CD4-positive, alpha-beta T cell (primary cell): ENCODE measurements at regions not wholly inside any gene's neighbourhood (a gene's known extent, or its start where the extent isn't known, plus 50 kb on each side); places are given as distances from the start of the nearest gene placed in this dataset.
"Not testable (repeated sequence)": the region's sequence is repeated elsewhere in the genome, so short reads cannot be mapped to it uniquely, and the experiment has no call there.

Source experiments
- ATAC-seq: fragments of 200-7000 bp; cut with Tn5 transposase; one replicate; pipeline ENCODE4 v1.10.0; 2022; ENCODE audit warnings: mild to moderate bottlenecking; ENCODE audit not compliant: poor library complexity
- CTCF ChIA-PET: fragments of 350-600 bp; sonication (Branson Sonifier 250); formaldehyde crosslinking; loops from one replicate; lab custom pipeline; 2021; ENCODE audit warnings: antibody characterized with exemption, inconsistent platforms; lab: Charles Lee
- POLR2A ChIA-PET: fragments of 350-600 bp; sonication (Branson Sonifier 250); formaldehyde crosslinking; loops from one replicate; lab custom pipeline; 2021; ENCODE audit warnings: antibody characterized with exemption, inconsistent platforms; lab: Charles Lee
- DNase-seq, 14 experiments: peaks; one replicate each; pipeline ENCODE4 v3.0.0-alpha.2; 2013 to 2020; ENCODE audit warnings: mixed read lengths in 2 of 14
- H3K27ac ChIP-seq, 2 donors: one replicate each; pipeline versions ENCODE4 v1.5.1 to v1.7.0; 2013; ENCODE audit warnings: low read length in 2 of 2, low read depth in 1 of 2, mild to moderate bottlenecking in 1 of 2
- H3K27me3 ChIP-seq, 2 experiments: 1 replicate in 1 of 2; 2 replicates in 1 of 2; pipeline versions ENCODE4 v1.6.1 to v1.7.0; 2013; ENCODE audit warnings: low read length in 2 of 2, control low read depth in 1 of 2, mild to moderate bottlenecking in 1 of 2, moderate library complexity in 1 of 2; ENCODE audit not compliant: insufficient read depth in 2 of 2, control insufficient read depth in 1 of 2
- H3K36me3 ChIP-seq: one replicate; pipeline ENCODE4 v1.6.1; 2013; ENCODE audit warnings: low read length, control low read depth; ENCODE audit not compliant: insufficient read depth
- H3K4me1 ChIP-seq: one replicate; pipeline ENCODE4 v1.6.1; 2013; ENCODE audit warnings: low read length, control low read depth; ENCODE audit not compliant: insufficient read depth
- H3K4me3 ChIP-seq: one replicate; pipeline ENCODE4 v1.5.1; 2013; ENCODE audit warnings: mild to moderate bottlenecking, low read length, moderate library complexity
- H3K9me3 ChIP-seq, 2 experiments: 1 replicate in 1 of 2; 2 replicates in 1 of 2; pipeline versions ENCODE4 v1.6.1 to v1.7.0; 2013; ENCODE audit warnings: low read length in 2 of 2, mild to moderate bottlenecking in 2 of 2, control low read depth in 1 of 2, moderate library complexity in 1 of 2; ENCODE audit not compliant: control insufficient read depth in 1 of 2, insufficient read depth in 1 of 2
- H3K27ac Mint-ChIP-seq: one replicate; pipeline ENCODE4 v1.8.0; 2020; ENCODE audit warnings: mixed read lengths
- H3K27me3 Mint-ChIP-seq: one replicate; pipeline ENCODE4 v1.8.0; 2021; ENCODE audit warnings: mixed read lengths
- H3K36me3 Mint-ChIP-seq: one replicate; pipeline ENCODE4 v1.8.0; 2021; ENCODE audit warnings: low read depth, mixed read lengths
- H3K4me1 Mint-ChIP-seq: one replicate; pipeline ENCODE4 v1.8.0; 2021; ENCODE audit warnings: low read depth, mixed read lengths
- H3K4me3 Mint-ChIP-seq: one replicate; pipeline ENCODE4 v1.8.0; 2020; ENCODE audit warnings: mild to moderate bottlenecking, mixed read lengths
- H3K9me3 Mint-ChIP-seq: one replicate; pipeline ENCODE4 v1.8.0; 2020; ENCODE audit warnings: mixed read lengths
- intact Hi-C, 2 experiments: fragments of 100-400 bp; cut with DNase I in 1 of 2; cut with micrococcal nuclease in 1 of 2; formaldehyde crosslinking; loops; one replicate each; pipeline versions ENCODE4 v1.15.1 to v1.9.0; 2023 to 2025; cut with DNase I, micrococcal nuclease
- TF ChIP-seq, protein P1 (sequence below): fragments of 200-600 bp; IDR thresholded peaks from one replicate; pipeline ENCODE4 v1.8.0; 2022; ENCODE audit warnings: antibody characterized with exemption, mild to moderate bottlenecking

DNA sequence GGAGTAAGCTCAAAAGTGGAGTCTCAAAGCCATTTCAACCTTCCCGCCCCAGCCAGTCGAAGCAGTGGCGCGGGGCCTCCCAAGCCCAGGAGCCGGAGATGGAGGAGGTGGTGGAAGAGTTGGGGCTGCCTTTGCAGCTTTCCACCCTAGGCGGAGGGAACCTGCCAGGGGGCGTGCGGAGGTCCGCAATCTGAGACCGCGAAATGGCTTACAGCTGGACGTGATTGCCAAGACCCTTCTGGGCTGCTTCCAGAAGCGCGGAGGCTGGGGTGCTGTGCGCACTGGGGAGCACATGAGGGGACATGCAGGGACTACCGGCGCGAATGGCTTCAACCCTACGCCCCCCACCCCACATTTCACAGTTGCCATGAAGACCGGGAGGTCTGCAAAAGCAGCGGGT, 86.2 kb downstream of the PRR15 start:
- Histone ChIP-seq H3K4me3 (no peak overlapping the region), H3K9me3 (peaks cover 0 to 5% of the 10 kb centered on the region in 2 experiments), H3K27me3 (no peaks in the 10 kb centered on the region), H3K36me3 (no peaks in the 10 kb centered on the region), H3K4me1 (no peaks in the 10 kb centered on the region), H3K27ac (no peak overlapping the region)
- ChIA-PET POLR2A (no interaction called here), CTCF (no interaction called here)
- ATAC-seq (no peak), DNase-seq (no peak)
- no peaks in the 10 kb centered on the region for H3K9me3 Mint-ChIP-seq
- TF ChIP-seq, protein P1, sequence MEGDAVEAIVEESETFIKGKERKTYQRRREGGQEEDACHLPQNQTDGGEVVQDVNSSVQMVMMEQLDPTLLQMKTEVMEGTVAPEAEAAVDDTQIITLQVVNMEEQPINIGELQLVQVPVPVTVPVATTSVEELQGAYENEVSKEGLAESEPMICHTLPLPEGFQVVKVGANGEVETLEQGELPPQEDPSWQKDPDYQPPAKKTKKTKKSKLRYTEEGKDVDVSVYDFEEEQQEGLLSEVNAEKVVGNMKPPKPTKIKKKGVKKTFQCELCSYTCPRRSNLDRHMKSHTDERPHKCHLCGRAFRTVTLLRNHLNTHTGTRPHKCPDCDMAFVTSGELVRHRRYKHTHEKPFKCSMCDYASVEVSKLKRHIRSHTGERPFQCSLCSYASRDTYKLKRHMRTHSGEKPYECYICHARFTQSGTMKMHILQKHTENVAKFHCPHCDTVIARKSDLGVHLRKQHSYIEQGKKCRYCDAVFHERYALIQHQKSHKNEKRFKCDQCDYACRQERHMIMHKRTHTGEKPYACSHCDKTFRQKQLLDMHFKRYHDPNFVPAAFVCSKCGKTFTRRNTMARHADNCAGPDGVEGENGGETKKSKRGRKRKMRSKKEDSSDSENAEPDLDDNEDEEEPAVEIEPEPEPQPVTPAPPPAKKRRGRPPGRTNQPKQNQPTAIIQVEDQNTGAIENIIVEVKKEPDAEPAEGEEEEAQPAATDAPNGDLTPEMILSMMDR = no peak
- no peaks in the 10 kb centered on the region for H3K4me1 Mint-ChIP-seq
- no peak overlapping the region for H3K27ac Mint-ChIP-seq
- intact Hi-C loops = no loop called here
- no peaks in the 10 kb centered on the region for H3K36me3 Mint-ChIP-seq
- H3K27me3 Mint-ChIP-seq = no peaks in the 10 kb centered on the region
- no peak overlapping the region for H3K4me3 Mint-ChIP-seq

DNA sequence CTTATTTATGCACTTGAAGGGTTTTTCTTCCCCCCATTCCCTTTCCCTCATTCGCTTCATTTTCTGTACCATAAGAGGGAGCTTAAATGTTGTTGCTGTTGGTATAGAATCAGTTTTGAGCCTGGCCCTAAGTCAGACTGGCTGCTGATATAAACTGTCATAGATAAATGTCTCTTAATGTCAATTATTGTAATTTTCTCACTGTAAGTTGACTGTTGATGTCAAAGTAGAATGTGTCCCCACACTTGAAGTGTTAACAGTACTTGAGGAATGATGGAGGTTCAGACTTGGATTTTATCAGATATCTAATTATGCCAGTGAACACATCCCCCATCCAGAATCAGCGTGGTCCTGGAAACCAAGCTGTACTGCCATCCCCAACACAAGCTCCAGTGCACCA, 87.8 kb downstream of the PRR15 start:
- Mint-ChIP-seq H3K4me1 (no peaks in the 10 kb centered on the region), H3K4me3 (no peak overlapping the region), H3K27me3 (no peaks in the 10 kb centered on the region), H3K27ac (no peak overlapping the region), H3K36me3 (no peaks in the 10 kb centered on the region), H3K9me3 (no peaks in the 10 kb centered on the region)
- ChIA-PET POLR2A (no interaction called here), CTCF (no interaction called here)
- Histone ChIP-seq H3K4me1 (no peaks in the 10 kb centered on the region), H3K9me3 (peaks cover 0 to 5% of the 10 kb centered on the region in 2 experiments), H3K27ac (no peak overlapping the region), H3K4me3 (no peak overlapping the region), H3K27me3 (no peaks in the 10 kb centered on the region), H3K36me3 (no peaks in the 10 kb centered on the region)
- ATAC-seq (no peak), DNase-seq (no peak)
- intact Hi-C loops = no loop called here
- TF ChIP-seq, protein P1 = no peak

DNA sequence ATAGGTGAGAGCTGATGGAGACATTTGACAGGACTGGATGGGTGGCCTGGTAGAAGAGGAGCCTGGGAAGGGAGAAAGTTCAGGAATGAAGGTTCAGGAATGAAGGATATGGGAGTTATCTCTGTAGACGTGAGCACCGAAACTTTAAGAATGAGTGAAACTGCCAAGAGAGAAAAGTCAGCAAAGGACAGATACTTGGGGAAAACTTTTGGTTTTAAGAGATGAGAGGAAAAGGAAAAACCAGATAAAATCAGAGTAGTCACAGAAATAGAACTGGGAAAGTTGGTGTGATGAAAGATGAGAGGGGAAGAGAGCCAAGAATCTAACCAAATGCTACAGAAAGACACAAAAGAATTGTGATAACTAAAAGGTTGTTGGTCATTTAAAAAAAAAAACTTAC, 88.9 kb downstream of the PRR15 start:
- no peak for DNase-seq
- no peak for ATAC-seq
- Mint-ChIP-seq H3K27me3 (no peaks in the 10 kb centered on the region), H3K9me3 (no peaks in the 10 kb centered on the region), H3K4me3 (no peak overlapping the region), H3K36me3 (no peaks in the 10 kb centered on the region), H3K27ac (no peak overlapping the region), H3K4me1 (no peaks in the 10 kb centered on the region)
- POLR2A ChIA-PET = no interaction called here
- Histone ChIP-seq H3K4me1 (no peaks in the 10 kb centered on the region), H3K9me3 (peaks cover 0 to 5% of the 10 kb centered on the region in 2 experiments), H3K4me3 (no peak overlapping the region), H3K36me3 (no peaks in the 10 kb centered on the region), H3K27ac (no peak overlapping the region), H3K27me3 (no peaks in the 10 kb centered on the region)
- CTCF ChIA-PET = no interaction called here
- intact Hi-C loops = no loop called here
- TF ChIP-seq, protein P1 = no peak

DNA sequence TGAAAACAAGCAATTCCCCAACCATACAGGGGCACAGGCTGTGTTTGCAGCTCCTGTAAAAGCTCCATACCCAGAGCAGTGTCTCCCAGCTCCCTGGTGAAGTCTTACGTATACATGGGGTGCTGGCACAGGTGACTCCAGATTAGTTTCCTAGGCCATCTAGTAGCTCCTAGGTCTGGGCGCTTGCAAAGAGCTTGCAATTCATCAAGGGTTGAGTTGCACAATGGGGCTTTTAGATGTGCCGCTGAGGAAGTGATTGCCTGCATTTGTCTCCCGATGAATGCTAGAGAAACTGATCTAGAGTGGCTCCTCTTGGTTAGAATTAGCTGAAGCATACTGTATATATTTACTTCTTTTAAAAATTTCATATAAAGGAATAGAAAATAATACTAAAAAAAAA, 90.7 kb downstream of the PRR15 start:
- H3K9me3 ChIP-seq, H3K27ac ChIP-seq, H3K4me1 Mint-ChIP-seq, H3K36me3 ChIP-seq, H3K36me3 Mint-ChIP-seq, intact Hi-C loops, H3K27me3 ChIP-seq, H3K4me3 Mint-ChIP-seq, POLR2A ChIA-PET, H3K27me3 Mint-ChIP-seq, H3K4me1 ChIP-seq, H3K4me3 ChIP-seq, H3K27ac Mint-ChIP-seq, CTCF ChIA-PET, DNase-seq, ATAC-seq, H3K9me3 Mint-ChIP-seq: not testable (repeated sequence)
